ENCODE measurements at regions not wholly inside any gene's neighbourhood (a gene's known extent, or its start where the extent isn't known, plus 50 kb on each side); places are given as distances from the start of the nearest gene placed in this dataset.

DNA sequence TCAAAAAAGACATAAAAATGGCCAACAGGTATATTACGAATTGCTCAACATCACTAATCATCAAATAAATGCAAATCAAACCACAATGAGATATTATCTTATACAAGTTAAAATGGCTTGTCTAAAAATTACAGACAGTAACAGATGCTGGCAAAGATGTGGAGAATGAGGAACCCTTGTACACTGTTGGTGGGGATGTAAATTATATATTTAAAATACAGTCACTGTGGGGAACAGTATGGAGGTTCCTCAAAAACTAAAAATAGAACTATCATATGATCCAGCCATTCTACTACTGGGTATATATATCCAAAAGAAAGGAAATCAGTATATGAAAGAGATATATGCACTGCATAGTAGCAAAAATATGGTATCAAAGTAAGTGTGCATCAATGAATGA, 1037.2 kb upstream of the B3GALT2 start:
- Histone ChIP-seq H4K20me1 (ENCODE audit: insufficient read depth) (no peaks in the 10 kb centered on the region), H3K36me3 (ENCODE audit: control insufficient read depth in 1 of 2, insufficient read depth in 2 of 2, low read length in 2 of 2) (no peaks in the 10 kb centered on the region), H3K4me2 (ENCODE audit: low read length) (no peak overlapping the region), H2AFZ (ENCODE audit: low read depth, low read length, poor library complexity, severe bottlenecking) (no peak overlapping the region), H3K27me3 (ENCODE audit: insufficient read depth, low read length) (no peaks in the 10 kb centered on the region), H3K4me3 (replicated peaks in 1 of 2; ENCODE audit: low read depth in 1 of 2, low read length in 2 of 2) (no peak overlapping the region), H3K9ac (ENCODE audit: low read length) (no peak overlapping the region), H3K27ac (ENCODE audit: low read depth, low read length) (no peak overlapping the region), H3K4me1 (ENCODE audit: control insufficient read depth in 1 of 2, insufficient read depth in 2 of 2, low read length in 2 of 2) (no peaks in the 10 kb centered on the region), H3K79me2 (ENCODE audit: insufficient read depth, low read length) (no peaks in the 10 kb centered on the region), H3K9me3 (ENCODE audit: control insufficient read depth in 1 of 2, insufficient read depth in 1 of 2, low read depth in 1 of 2, low read length in 2 of 2) (no peaks in the 10 kb centered on the region), H3K9me2 (ENCODE audit: insufficient read depth) (no peaks in the 10 kb centered on the region)
- no peak for DNase-seq (ENCODE audit: low read depth, low spot score)
- ATAC-seq: no peak
- BruUV-seq (replicated peaks): no TSS peak
- ChIA-PET CTCF (no interaction called here), POLR2A (no interaction called here), RAD21 (ENCODE audit: low non-redundant PET in 1 of 2, low total read pairs in 2 of 2, uncharacterized antibody in 2 of 2, unreplicated experiment in 2 of 2) (no interaction called here)
- intact Hi-C loops (cut with micrococcal nuclease): no loop called here
- TF ChIP-seq ELF1 (IDR thresholded peaks at IDR 0.05; ENCODE audit: borderline replicate concordance, low read depth): no peak
- TF ChIP-seq RAD21 (IDR thresholded peaks at IDR 0.05; ENCODE audit: low read depth): no peak
- TF ChIP-seq ZBTB33 (IDR thresholded peaks at IDR 0.05; ENCODE audit: extremely low read depth, insufficient replicate concordance, low read length): no peak
- TF ChIP-seq CBX3 (IDR thresholded peaks at IDR 0.05; ENCODE audit: low read depth): no peak
- no peak for TF ChIP-seq JUND (IDR thresholded peaks at IDR 0.05)
- TF ChIP-seq ZFX (IDR thresholded peaks at IDR 0.05): no peak
- TF ChIP-seq POLR2AphosphoS5 (IDR thresholded peaks at IDR 0.05; ENCODE audit: low read depth, low read length): no peak
- no peak for TF ChIP-seq CEBPB (IDR thresholded peaks at IDR 0.05; ENCODE audit: low read depth)
- no peak for TF ChIP-seq CTCF (IDR thresholded peaks at IDR 0.05 in 2 of 3, conservative IDR thresholded peaks at IDR 0.05 in 1 of 3; ENCODE audit: borderline replicate concordance in 1 of 3, insufficient read depth in 1 of 3, low read depth in 2 of 3, low read length in 2 of 3)
- TF ChIP-seq YY1 (IDR thresholded peaks at IDR 0.05; ENCODE audit: extremely low read depth, insufficient replicate concordance, low read depth, low read length): no peak
- TF ChIP-seq SP1 (IDR thresholded peaks at IDR 0.05; ENCODE audit: low read depth): no peak
- TF ChIP-seq REST (IDR thresholded peaks at IDR 0.05; ENCODE audit: low read depth): no peak
- no peak for TF ChIP-seq EGR1 (IDR thresholded peaks at IDR 0.05; ENCODE audit: low read depth)
- no peak for TF ChIP-seq SIN3A (IDR thresholded peaks at IDR 0.05; ENCODE audit: low read depth)
- TF ChIP-seq EZH2phosphoT487 (IDR thresholded peaks at IDR 0.05; ENCODE audit: borderline replicate concordance): no peak
- no peak for TF ChIP-seq TCF7L2 (IDR thresholded peaks at IDR 0.05; ENCODE audit: borderline replicate concordance, extremely low read depth, insufficient read depth, insufficient read length)
- no peak for TF ChIP-seq SRF (IDR thresholded peaks at IDR 0.05; ENCODE audit: low read depth)
- TF ChIP-seq, protein P1, sequence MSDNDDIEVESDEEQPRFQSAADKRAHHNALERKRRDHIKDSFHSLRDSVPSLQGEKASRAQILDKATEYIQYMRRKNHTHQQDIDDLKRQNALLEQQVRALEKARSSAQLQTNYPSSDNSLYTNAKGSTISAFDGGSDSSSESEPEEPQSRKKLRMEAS (IDR thresholded peaks at IDR 0.05): no peak
- TF ChIP-seq POLR2A (IDR thresholded peaks at IDR 0.05; ENCODE audit: borderline replicate concordance, extremely low read depth, insufficient read depth, insufficient read length): no peak
- TF ChIP-seq FOSL1 (IDR thresholded peaks at IDR 0.05; ENCODE audit: low read depth): no peak

Measured in HCT116 (cell line).